MM.1S (cell line): ENCODE measurements at regions not wholly inside any gene's neighbourhood (a gene's known extent, or its start where the extent isn't known, plus 50 kb on each side); places are given as distances from the start of the nearest gene placed in this dataset.
A peak's percentile ranks its signal among the peaks of the same experiment; 100 is the strongest.

ENCODE experiments used
- DNase-seq: peaks from one replicate; pipeline ENCODE4 v3.0.0-alpha.2; 2015
- H2AFZ ChIP-seq: fragments of 300-600 bp; sonication (generic); 2 replicates; pipeline ENCODE4 v1.6.0; 2016; ENCODE audit warnings: antibody characterized with exemption, low read length
- H3F3A ChIP-seq: fragments of 300-600 bp; sonication (generic); 2 replicates; pipeline ENCODE4 v1.6.1; 2016; ENCODE audit warnings: mild to moderate bottlenecking, antibody characterized with exemption, low read length, moderate library complexity, mixed read lengths; ENCODE audit not compliant: insufficient read depth
- H3K27ac ChIP-seq: fragments of 300-600 bp; sonication (generic); 2 replicates; pipeline ENCODE4 v1.5.1; 2016; ENCODE audit warnings: mild to moderate bottlenecking, low read length
- H3K27me3 ChIP-seq: fragments of 300-600 bp; sonication (generic); replicated peaks from 2 replicates; pipeline ENCODE4 v1.6.0; 2016; ENCODE audit warnings: low read length; ENCODE audit not compliant: insufficient read depth
- H3K36me3 ChIP-seq: fragments of 300-600 bp; sonication (generic); replicated peaks from 2 replicates; pipeline ENCODE4 v1.6.1; 2016; ENCODE audit warnings: mild to moderate bottlenecking, low read length, mixed read lengths; ENCODE audit not compliant: insufficient read depth
- H3K4me1 ChIP-seq: fragments of 300-600 bp; sonication (generic); 2 replicates; pipeline ENCODE4 v1.6.1; 2016; ENCODE audit warnings: low read length, mixed read lengths
- H3K4me2 ChIP-seq: fragments of 300-600 bp; sonication (generic); 2 replicates; pipeline ENCODE4 v1.6.0; 2016; ENCODE audit warnings: low read depth, low read length
- H3K4me3 ChIP-seq: fragments of 300-600 bp; sonication (generic); 2 replicates; pipeline ENCODE4 v1.5.1; 2016; ENCODE audit warnings: low read length, mixed read lengths
- H3K79me2 ChIP-seq: fragments of 300-600 bp; sonication (generic); 2 replicates; pipeline ENCODE4 v1.6.1; 2016; ENCODE audit warnings: mixed run types, low read length, mixed read lengths
- H3K9ac ChIP-seq: fragments of 300-600 bp; sonication (generic); 2 replicates; pipeline ENCODE4 v1.6.1; 2016; ENCODE audit warnings: low read length, mixed read lengths
- H3K9me2 ChIP-seq: fragments of 300-600 bp; sonication (generic); replicated peaks from 2 replicates; pipeline ENCODE4 v1.6.1; 2016; ENCODE audit warnings: mild to moderate bottlenecking, low read length, mixed read lengths; ENCODE audit not compliant: insufficient read depth
- H3K9me3 ChIP-seq: fragments of 300-600 bp; sonication (generic); replicated peaks from 2 replicates; pipeline ENCODE4 v1.6.1; 2016; ENCODE audit warnings: mild to moderate bottlenecking, low read length, mixed read lengths; ENCODE audit not compliant: insufficient read depth
- H4K20me1 ChIP-seq: fragments of 300-600 bp; sonication (generic); 2 replicates; pipeline ENCODE4 v1.6.1; 2016; ENCODE audit warnings: mild to moderate bottlenecking, low read length, moderate library complexity, mixed read lengths; ENCODE audit not compliant: insufficient read depth
- CTCF ChIP-seq: fragments of 300-600 bp; sonication (generic); IDR thresholded peaks from 2 replicates; pipeline ENCODE4 v1.5.1; 2016; ENCODE audit warnings: antibody characterized with exemption, low read length, mixed read lengths
- EZH2 ChIP-seq: fragments of 300-600 bp; sonication (generic); optimal IDR thresholded peaks from 2 replicates; pipeline ENCODE3; 2017; ENCODE audit warnings: low read depth, mild to moderate bottlenecking, antibody characterized with exemption, low read length, mixed read lengths
- EZH2phosphoT487 ChIP-seq: fragments of 300-600 bp; sonication (generic); IDR thresholded peaks from 2 replicates; pipeline ENCODE4 v1.6.1; 2018; ENCODE audit warnings: antibody characterized with exemption, low read length

- Histone ChIP-seq H3K27me3 (no peaks in the 10 kb centered on the region), H3K9ac (no peak overlapping the region), H3K9me2 (no peaks in the 10 kb centered on the region), H3F3A (no peaks in the 10 kb centered on the region), H3K9me3 (no peaks in the 10 kb centered on the region), H3K27ac (peak overlapping the region; percentile 24; the same call in 1 of the 2 replicates), H3K79me2 (no peaks in the 10 kb centered on the region), H3K4me2 (no peak overlapping the region), H3K4me1 (0 out of 2 replicates have a peak, but pooled peaks cover 7% of the 10 kb centered on the region), H2AFZ (0 out of 2 replicates have a peak overlapping the region, but pooled peaks have one; percentile 8), H3K36me3 (no peaks in the 10 kb centered on the region), H4K20me1 (no peaks in the 10 kb centered on the region), H3K4me3 (no peak overlapping the region)
- peak; percentile 12 for DNase-seq
- no peak for TF ChIP-seq EZH2phosphoT487
- no peak for TF ChIP-seq EZH2
- TF ChIP-seq CTCF: no peak
These were observed 407.8 kb downstream of the CDH2 start for GRCh38 chr18:27769152-27769551.

- H3K4me2 ChIP-seq: no peak overlapping the region
- no peaks in the 10 kb centered on the region for H3K36me3 ChIP-seq
- H3K79me2 ChIP-seq: no peaks in the 10 kb centered on the region
- no peak overlapping the region for H3K27ac ChIP-seq
- H3K27me3 ChIP-seq: no peaks in the 10 kb centered on the region
- H3K9me3 ChIP-seq: no peaks in the 10 kb centered on the region
- H3K4me1 ChIP-seq: no peaks in the 10 kb centered on the region
- no peaks in the 10 kb centered on the region for H3K9me2 ChIP-seq
- no peak overlapping the region for H3K9ac ChIP-seq
- H3K4me3 ChIP-seq: no peak overlapping the region
- H4K20me1 ChIP-seq: no peaks in the 10 kb centered on the region
- TF ChIP-seq EZH2 (no peak), EZH2phosphoT487 (no peak), CTCF (no peak)
- H3F3A ChIP-seq: no peaks in the 10 kb centered on the region
- no peak for DNase-seq
- H2AFZ ChIP-seq: no peak overlapping the region
These were observed 413.0 kb downstream of the CDH2 start for GRCh38 chr18:27763936-27764335.

GRCh38 chr18:27763341-27763740, 413.6 kb downstream of the CDH2 start:
- no peak overlapping the region for H3K4me3 ChIP-seq
- H3K4me1 ChIP-seq: no peaks in the 10 kb centered on the region
- H3K27ac ChIP-seq: no peak overlapping the region
- H3K36me3 ChIP-seq: no peaks in the 10 kb centered on the region
- H3K9me3 ChIP-seq: no peaks in the 10 kb centered on the region
- no peaks in the 10 kb centered on the region for H3F3A ChIP-seq
- H4K20me1 ChIP-seq: no peaks in the 10 kb centered on the region
- no peak overlapping the region for H3K9ac ChIP-seq
- H3K4me2 ChIP-seq: no peak overlapping the region
- no peaks in the 10 kb centered on the region for H3K9me2 ChIP-seq
- no peak for TF ChIP-seq CTCF
- no peak for TF ChIP-seq EZH2
- no peak for TF ChIP-seq EZH2phosphoT487
- H3K27me3 ChIP-seq: no peaks in the 10 kb centered on the region
- H2AFZ ChIP-seq: no peak overlapping the region
- no peaks in the 10 kb centered on the region for H3K79me2 ChIP-seq
- no peak for DNase-seq
